Stimulated activated CD8-positive, alpha-beta memory T cell treated with anti-CD3 and anti-CD28 coated beads, Interleukin-15, amount 100 ng/mL, for 1 hour (primary cell): ENCODE measurements at regions not wholly inside any gene's neighbourhood (a gene's known extent, or its start where the extent isn't known, plus 50 kb on each side); places are given as distances from the start of the nearest gene placed in this dataset.
"Not testable (repeated sequence)": the region's sequence is repeated elsewhere in the genome, so short reads cannot be mapped to it uniquely, and the experiment has no call there.

Experiments used
- DNase-seq: peaks from one replicate; pipeline ENCODE4 v3.0.0-alpha.2; 2020; ENCODE audit warnings: low read depth

GRCh38 chr21:13812191-13812590 lies 202.6 kb downstream of the POTED start:
- not testable (repeated sequence) for DNase-seq

GRCh38 chr21:13810559-13810958 lies 201.0 kb downstream of the POTED start:
- not testable (repeated sequence) for DNase-seq

GRCh38 chr21:13806444-13806843 lies 196.9 kb downstream of the POTED start:
- not testable (repeated sequence) for DNase-seq

- DNase-seq = not testable (repeated sequence)
Measured at GRCh38 chr21:13802757-13803156, 193.2 kb downstream of the POTED start.
